Mesenchymal stem cell (in vitro differentiated cells and primary cell): ENCODE measurements at regions not wholly inside any gene's neighbourhood (a gene's known extent, or its start where the extent isn't known, plus 50 kb on each side); places are given as distances from the start of the nearest gene placed in this dataset.

Experiments
- DNase-seq: peaks from one replicate; pipeline ENCODE4 v3.0.0-alpha.2; 2013
- H2AFZ ChIP-seq: one replicate; pipeline ENCODE4 v1.6.1; 2013; ENCODE audit warnings: low read depth, mild to moderate bottlenecking, control low read depth, inconsistent platforms, low read length, moderate library complexity
- H2AK5ac ChIP-seq: 2 replicates; pipeline ENCODE4 v1.6.1; 2013; ENCODE audit warnings: low read length, moderate library complexity, mild to moderate bottlenecking, inconsistent platforms; ENCODE audit not compliant: severe bottlenecking
- H2BK120ac ChIP-seq: one replicate; pipeline ENCODE4 v1.6.1; 2013; ENCODE audit warnings: low read depth, mild to moderate bottlenecking, inconsistent platforms, low read length, moderate library complexity
- H2BK12ac ChIP-seq, 2 experiments: one replicate each; pipeline ENCODE4 v1.6.1; 2013; ENCODE audit warnings: inconsistent platforms in 2 of 2, low read length in 2 of 2, mild to moderate bottlenecking in 2 of 2, moderate library complexity in 2 of 2, control low read depth in 1 of 2
- H2BK15ac ChIP-seq: one replicate; pipeline ENCODE4 v1.6.1; 2013; ENCODE audit warnings: mild to moderate bottlenecking, low read depth, inconsistent platforms; ENCODE audit not compliant: poor library complexity, severe bottlenecking
- H2BK5ac ChIP-seq: 2 replicates; pipeline ENCODE4 v1.6.1; 2013; ENCODE audit warnings: low read depth, mild to moderate bottlenecking, low read length, control low read depth, inconsistent platforms; ENCODE audit not compliant: poor library complexity, severe bottlenecking
- H3K14ac ChIP-seq, 2 experiments: one replicate each; pipeline ENCODE4 v1.6.1; 2013; ENCODE audit warnings: inconsistent platforms in 2 of 2, low read length in 2 of 2, control low read depth in 1 of 2, mild to moderate bottlenecking in 1 of 2, moderate library complexity in 1 of 2
- H3K18ac ChIP-seq, 2 experiments: one replicate each; pipeline ENCODE4 v1.6.1; 2013; ENCODE audit warnings: inconsistent platforms in 2 of 2, low read length in 2 of 2, control low read depth in 1 of 2, low read depth in 1 of 2, mild to moderate bottlenecking in 1 of 2
- H3K23ac ChIP-seq, 2 experiments: one replicate each; pipeline ENCODE4 v1.6.1; 2013; ENCODE audit warnings: inconsistent platforms in 2 of 2, low read length in 2 of 2, mild to moderate bottlenecking in 2 of 2, moderate library complexity in 2 of 2, control low read depth in 1 of 2
- H3K27ac ChIP-seq: 2 replicates; pipeline ENCODE4 v1.5.1; 2013; ENCODE audit warnings: mild to moderate bottlenecking, moderate library complexity, low read length, control low read depth, inconsistent platforms; ENCODE audit not compliant: poor library complexity, severe bottlenecking
- H3K27me3 ChIP-seq, 2 experiments: 2 replicates each; pipeline versions ENCODE4 v1.6.1 to v1.7.0; 2013; ENCODE audit warnings: low read length in 2 of 2, mild to moderate bottlenecking in 2 of 2, moderate library complexity in 2 of 2, control low read depth in 1 of 2, inconsistent platforms in 1 of 2; ENCODE audit not compliant: control insufficient read depth in 1 of 2, insufficient read depth in 1 of 2
- H3K36me3 ChIP-seq, 2 experiments: 2 replicates each; pipeline versions ENCODE4 v1.6.1 to v1.7.0; 2013; ENCODE audit warnings: low read length in 2 of 2, control low read depth in 1 of 2, inconsistent platforms in 1 of 2, low read depth in 1 of 2, mild to moderate bottlenecking in 1 of 2; ENCODE audit not compliant: insufficient read depth in 2 of 2, control insufficient read depth in 1 of 2
- H3K4ac ChIP-seq, 2 experiments: one replicate each; pipeline ENCODE4 v1.6.1; 2013; ENCODE audit warnings: inconsistent platforms in 2 of 2, low read length in 2 of 2, mild to moderate bottlenecking in 2 of 2, moderate library complexity in 2 of 2, control low read depth in 1 of 2, low read depth in 1 of 2
- H3K4me1 ChIP-seq: 2 replicates; pipeline ENCODE4 v1.6.1; 2013; ENCODE audit warnings: low read depth, low read length, control low read depth; ENCODE audit not compliant: control insufficient read depth, insufficient read depth
- H3K4me2 ChIP-seq: 2 replicates; pipeline ENCODE4 v1.6.1; 2013; ENCODE audit warnings: low read length, mild to moderate bottlenecking, inconsistent platforms; ENCODE audit not compliant: poor library complexity, severe bottlenecking
- H3K4me3 ChIP-seq, 2 experiments: 2 replicates each; pipeline versions ENCODE4 v1.5.1 to v1.7.0; 2013; ENCODE audit warnings: low read length in 2 of 2, mild to moderate bottlenecking in 2 of 2, control low read depth in 1 of 2, low read depth in 1 of 2; ENCODE audit not compliant: insufficient read depth in 1 of 2
- H3K79me1 ChIP-seq: replicated peaks from 2 replicates; pipeline ENCODE4 v1.6.1; 2013; ENCODE audit warnings: mild to moderate bottlenecking, control low read depth, low read length, inconsistent platforms; ENCODE audit not compliant: poor library complexity, severe bottlenecking
- H3K9ac ChIP-seq: 2 replicates; pipeline ENCODE4 v1.7.0; 2013; ENCODE audit warnings: mild to moderate bottlenecking, low read length, moderate library complexity
- H3K9me3 ChIP-seq: 2 replicates; pipeline ENCODE4 v1.7.0; 2013; ENCODE audit warnings: mild to moderate bottlenecking, low read length; ENCODE audit not compliant: control insufficient read depth
- H4K8ac ChIP-seq: one replicate; pipeline ENCODE4 v1.6.1; 2013; ENCODE audit warnings: inconsistent platforms, mild to moderate bottlenecking, low read length, moderate library complexity
- H4K91ac ChIP-seq: one replicate; pipeline ENCODE4 v1.6.1; 2013; ENCODE audit warnings: mild to moderate bottlenecking, low read length, inconsistent platforms
- WGBS: methylation state at CpG from one replicate; pipeline ENCODE4 v1.1.7; 2013; ENCODE audit warnings: mixed read lengths; 5-methylcytosine and 5-hydroxymethylcytosine counted together

DNA sequence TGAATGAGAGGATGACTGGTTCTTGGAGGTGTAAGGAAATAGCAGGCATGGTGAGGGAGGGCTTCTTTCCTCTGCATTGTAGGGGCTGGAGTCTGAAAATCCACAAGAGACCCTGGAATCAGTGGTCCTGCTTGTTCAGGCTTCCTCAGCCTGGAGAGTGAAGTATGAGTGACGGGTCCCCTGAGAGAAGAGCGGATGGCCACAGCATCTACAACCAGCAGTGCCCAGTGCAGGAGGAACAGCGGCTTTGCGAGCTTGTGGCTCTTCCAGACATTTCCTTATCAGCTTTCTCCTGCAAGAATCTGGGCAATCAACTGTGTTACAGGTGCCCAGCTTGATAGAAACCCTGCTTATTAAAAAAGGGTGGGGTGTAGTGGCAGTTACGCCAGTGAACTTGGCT lies 97.0 kb upstream of the HES1 start:
- Histone ChIP-seq H3K18ac (no peak overlapping the region), H3K4me3 (no peak overlapping the region), H3K4ac (peak overlapping the region in 1 of 2 experiments; percentile 16), H4K8ac (no peak overlapping the region), H3K14ac (no peak overlapping the region), H2BK5ac (no peak overlapping the region), H2BK120ac (no peak overlapping the region), H3K27me3 (peaks cover 4 to 57% of the 10 kb centered on the region in 2 experiments), H3K36me3 (no peaks in the 10 kb centered on the region), H3K23ac (no peak overlapping the region), H3K4me2 (no peak overlapping the region), H3K4me1 (peaks cover 7% of the 10 kb centered on the region), H3K79me1 (no peaks in the 10 kb centered on the region), H3K27ac (no peak overlapping the region), H2BK15ac (no peak overlapping the region), H2AFZ (no peak overlapping the region), H2AK5ac (peak overlapping the region; percentile 33), H2BK12ac (peak overlapping the region in 1 of 2 experiments; percentile 4), H4K91ac (no peak overlapping the region), H3K9me3 (no peaks in the 10 kb centered on the region), H3K9ac (no peak overlapping the region)
- WGBS: 94% methylated on average over 5 of the region's 5 CpGs
- DNase-seq: no peak

DNA sequence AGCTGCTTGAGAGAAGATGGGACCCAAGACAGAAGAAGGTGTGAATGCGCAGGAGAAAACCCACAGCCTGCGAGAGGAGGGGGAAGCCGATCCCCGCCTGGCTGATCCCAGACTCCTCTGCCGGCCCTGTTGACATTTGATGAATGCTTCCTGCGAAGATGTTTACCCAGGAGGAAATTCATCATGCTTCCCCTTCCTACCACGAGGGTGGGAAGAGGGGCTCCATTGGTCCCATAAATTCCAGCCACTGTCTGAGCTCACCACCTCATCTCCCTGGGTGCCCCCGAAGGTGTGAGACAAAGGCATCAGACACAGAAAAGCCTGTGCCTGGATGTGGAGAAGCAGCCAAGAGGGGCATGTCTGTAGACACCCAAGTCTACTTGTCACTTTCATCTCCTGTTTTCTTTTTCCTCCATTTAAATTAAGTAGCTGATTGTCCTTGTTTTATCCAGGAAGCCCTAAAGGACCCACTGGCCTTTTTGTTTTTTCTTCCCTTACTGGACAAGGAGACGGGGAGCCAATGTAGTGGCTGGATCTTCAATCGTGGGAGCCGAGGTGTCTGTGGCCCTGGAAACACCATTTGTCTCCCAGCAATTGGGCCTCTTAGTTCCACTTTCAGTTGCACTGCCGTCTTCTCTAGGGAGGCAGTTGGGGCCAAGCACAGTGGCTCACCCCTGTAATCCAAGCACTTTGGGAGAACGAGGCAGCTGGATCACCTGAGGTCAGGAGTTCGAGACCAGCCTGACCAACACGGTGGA lies 95.3 kb upstream of the HES1 start:
- WGBS: 54% methylated on average over 14 of the region's 15 CpGs
- Histone ChIP-seq H2BK15ac (no peak overlapping the region), H3K27me3 (peaks cover 4 to 61% of the 10 kb centered on the region in 2 experiments), H3K4me1 (peaks cover 11% of the 10 kb centered on the region), H3K14ac (no peak overlapping the region), H2BK12ac (peak overlapping the region in 1 of 2 experiments; percentile 53), H3K4me3 (no peak overlapping the region), H2BK120ac (peak overlapping the region; percentile 11), H3K9me3 (no peaks in the 10 kb centered on the region), H2AK5ac (no peak overlapping the region), H4K91ac (peak overlapping the region; percentile 18), H3K4ac (no peak overlapping the region), H3K79me1 (no peaks in the 10 kb centered on the region), H4K8ac (peak overlapping the region; percentile 36), H3K9ac (no peak overlapping the region), H3K4me2 (no peak overlapping the region), H3K27ac (no peak overlapping the region), H3K36me3 (no peaks in the 10 kb centered on the region), H2BK5ac (no peak overlapping the region), H2AFZ (no peak overlapping the region), H3K23ac (no peak overlapping the region), H3K18ac (peak overlapping the region in 1 of 2 experiments; percentile 50)
- DNase-seq: no peak

DNA sequence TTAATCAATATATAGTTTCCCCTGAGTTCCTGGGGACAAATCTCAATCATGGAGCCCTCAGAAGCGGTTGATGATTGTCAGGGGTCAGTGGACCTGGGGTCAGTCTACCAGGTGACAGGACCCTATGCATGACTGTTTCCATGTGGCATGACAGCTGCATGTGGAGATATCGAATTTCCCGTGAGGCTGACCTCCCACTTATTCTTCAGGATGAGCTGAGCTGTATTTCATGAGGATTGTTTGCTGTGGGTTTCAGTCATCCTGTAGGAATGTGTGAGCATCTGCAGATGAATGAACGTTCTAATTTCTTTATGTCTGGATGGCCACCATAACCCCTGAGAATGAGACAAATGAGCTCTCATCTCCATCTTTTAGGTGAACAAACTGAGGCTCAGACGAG lies 93.0 kb upstream of the HES1 start:
- Histone ChIP-seq H3K4me2 (no peak overlapping the region), H3K14ac (no peak overlapping the region)
- WGBS: 23% methylated on average over 5 of the region's 5 CpGs

DNA sequence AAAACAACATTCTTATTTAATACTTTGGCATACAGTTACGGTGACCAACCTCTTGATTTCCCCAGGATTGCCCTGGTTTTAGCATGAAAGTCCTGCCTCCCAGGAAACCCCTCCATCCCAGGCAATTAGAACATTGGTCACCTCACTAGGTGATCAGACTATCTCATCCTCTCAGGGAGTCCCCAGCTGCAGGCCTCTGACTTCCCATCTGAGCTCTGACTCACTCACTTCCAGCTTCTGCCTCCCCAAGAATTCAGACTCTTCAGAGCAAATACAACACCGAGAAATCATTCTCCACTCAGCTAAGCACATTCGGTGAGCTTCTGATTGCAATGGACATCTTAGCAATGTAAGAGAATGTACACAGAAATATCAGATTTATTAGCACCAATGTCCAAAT lies 92.4 kb upstream of the HES1 start:
- Histone ChIP-seq H2AFZ (no peak overlapping the region), H3K4me1 (peaks cover 11% of the 10 kb centered on the region), H3K27me3 (peaks cover 4 to 51% of the 10 kb centered on the region in 2 experiments)

More for the DNA sequence above, 93.0 kb upstream of the HES1 start:
- peaks cover 11% of the 10 kb centered on the region for H3K4me1 ChIP-seq
- no peak overlapping the region for H3K23ac ChIP-seq
- H3K27me3 ChIP-seq: peaks cover 4 to 52% of the 10 kb centered on the region in 2 experiments
- no peak overlapping the region for H4K8ac ChIP-seq
- no peak overlapping the region for H3K4me3 ChIP-seq
- peak overlapping the region; percentile 18 to 75 for H2BK12ac ChIP-seq
- no peak overlapping the region for H2BK15ac ChIP-seq
- DNase-seq: peak; percentile 87
- H3K9ac ChIP-seq: no peak overlapping the region
- H3K4ac ChIP-seq: no peak overlapping the region
- H2AK5ac ChIP-seq: no peak overlapping the region
- H2BK120ac ChIP-seq: no peak overlapping the region
- H3K27ac ChIP-seq: peak overlapping the region; percentile 87
- no peaks in the 10 kb centered on the region for H3K36me3 ChIP-seq
- peak overlapping the region; percentile 15 for H2BK5ac ChIP-seq
- peak overlapping the region in 1 of 2 experiments; percentile 24 for H3K18ac ChIP-seq
- H4K91ac ChIP-seq: no peak overlapping the region
- H3K9me3 ChIP-seq: no peaks in the 10 kb centered on the region
- H2AFZ ChIP-seq: no peak overlapping the region
- H3K79me1 ChIP-seq: no peaks in the 10 kb centered on the region

More for the DNA sequence above, 92.4 kb upstream of the HES1 start:
- Histone ChIP-seq H4K91ac (no peak overlapping the region), H4K8ac (no peak overlapping the region), H2BK15ac (no peak overlapping the region), H2BK120ac (no peak overlapping the region), H3K14ac (no peak overlapping the region), H3K79me1 (no peaks in the 10 kb centered on the region), H3K36me3 (no peaks in the 10 kb centered on the region), H3K9ac (no peak overlapping the region), H3K23ac (no peak overlapping the region), H3K9me3 (no peaks in the 10 kb centered on the region), H3K18ac (peak overlapping the region in 1 of 2 experiments; percentile 24), H3K4me2 (no peak overlapping the region), H3K4me3 (no peak overlapping the region), H2BK5ac (peak overlapping the region; percentile 54), H3K27ac (peak overlapping the region; percentile 87), H2AK5ac (no peak overlapping the region), H3K4ac (no peak overlapping the region), H2BK12ac (no peak overlapping the region)
- 61% methylated on average over 1 of the region's 3 CpGs for WGBS
- DNase-seq: peak; percentile 86
